GM19397 (cell line): ENCODE measurements at regions not wholly inside any gene's neighbourhood (a gene's known extent, or its start where the extent isn't known, plus 50 kb on each side); places are given as distances from the start of the nearest gene placed in this dataset.

Source experiments
- ATAC-seq: cut with Tn5 transposase; IDR thresholded peaks from one replicate; pipeline ENCODE4 v1.9.1; 2021; ENCODE audit warnings: mild to moderate bottlenecking, moderate library complexity; ENCODE audit not compliant: unreplicated experiment

GRCh38 chr4:159443975-159444374, 341.1 kb downstream of the RAPGEF2 start:
- no peak for ATAC-seq

DNA sequence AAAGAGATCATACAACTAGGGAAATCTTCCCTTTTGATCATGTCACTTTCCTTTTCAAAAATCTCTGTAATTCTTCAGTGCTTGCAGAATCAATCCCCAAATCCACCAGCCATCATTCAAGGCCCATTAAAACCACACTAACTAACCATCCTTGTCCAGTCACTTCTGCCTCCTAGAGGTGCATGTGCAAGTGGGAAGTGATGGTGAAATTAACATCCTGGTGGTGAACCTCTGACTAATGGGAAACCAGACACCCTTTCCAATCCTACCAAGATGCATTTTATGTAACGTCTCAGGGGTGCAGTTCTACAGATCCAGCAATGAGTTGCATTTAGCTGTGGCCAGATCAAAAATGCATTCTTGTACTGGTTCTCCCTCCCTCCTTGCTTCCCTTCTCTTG, 341.8 kb downstream of the RAPGEF2 start:
- ATAC-seq, result no peak

DNA sequence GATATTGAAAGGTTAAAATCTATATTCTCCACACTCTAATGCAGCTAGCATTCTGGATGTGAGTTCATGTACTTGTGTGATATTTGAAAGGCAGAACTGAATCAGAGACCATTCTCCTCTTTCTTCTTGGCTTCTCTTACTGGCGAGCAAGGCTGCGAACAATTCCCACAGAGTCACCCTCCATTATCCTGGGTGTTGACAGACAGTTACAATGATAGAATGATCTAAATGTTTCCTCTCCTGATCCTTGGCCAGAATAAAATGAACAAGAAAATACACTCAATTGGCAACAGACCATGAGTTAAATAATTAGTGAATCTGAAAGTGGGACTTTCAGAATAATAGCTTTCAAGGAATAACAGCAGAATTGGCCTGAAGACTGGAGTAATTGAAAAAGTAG, 342.8 kb downstream of the RAPGEF2 start:
- ATAC-seq, result no peak

- ATAC-seq, result peak; percentile 99
Observed at GRCh38 chr4:159446266-159446976, 343.5 kb downstream of the RAPGEF2 start.

DNA sequence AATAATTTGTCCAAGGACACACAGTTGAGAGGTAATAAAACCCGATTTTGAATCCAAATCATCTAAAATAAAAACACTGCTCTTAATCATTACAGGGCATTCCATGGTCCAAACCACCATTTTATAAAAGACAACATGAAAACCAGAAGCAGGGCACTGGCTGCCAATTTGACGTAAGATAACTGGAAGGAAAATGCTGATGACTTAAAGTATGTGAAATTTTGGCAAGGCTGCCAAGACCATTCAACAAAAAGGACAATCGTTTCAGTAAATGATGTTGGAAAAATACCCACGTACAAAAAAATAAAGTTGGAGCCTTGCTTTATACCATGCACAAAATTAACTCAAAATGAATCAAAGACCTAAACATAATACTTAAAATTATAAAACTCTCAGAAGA, 344.4 kb downstream of the RAPGEF2 start:
- no peak for ATAC-seq

DNA sequence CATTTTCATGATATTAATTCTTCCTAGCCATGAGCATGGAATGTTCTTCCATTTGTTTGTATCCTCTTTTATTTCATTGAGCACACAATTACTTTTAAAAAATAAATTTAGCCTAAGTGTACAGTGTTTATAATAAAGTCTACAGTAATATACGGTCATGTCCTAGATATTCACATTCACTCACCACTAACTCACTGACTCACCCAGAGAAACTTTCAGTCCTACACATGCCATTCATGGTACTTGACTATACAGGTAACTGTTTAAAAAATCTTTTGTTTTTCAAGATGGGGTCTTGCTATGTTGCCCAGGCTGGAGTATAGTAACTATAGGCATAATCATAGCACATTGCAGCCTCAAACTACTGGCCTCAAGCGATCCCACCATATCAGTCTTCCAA, 348.1 kb downstream of the RAPGEF2 start:
- ATAC-seq, result no peak

DNA sequence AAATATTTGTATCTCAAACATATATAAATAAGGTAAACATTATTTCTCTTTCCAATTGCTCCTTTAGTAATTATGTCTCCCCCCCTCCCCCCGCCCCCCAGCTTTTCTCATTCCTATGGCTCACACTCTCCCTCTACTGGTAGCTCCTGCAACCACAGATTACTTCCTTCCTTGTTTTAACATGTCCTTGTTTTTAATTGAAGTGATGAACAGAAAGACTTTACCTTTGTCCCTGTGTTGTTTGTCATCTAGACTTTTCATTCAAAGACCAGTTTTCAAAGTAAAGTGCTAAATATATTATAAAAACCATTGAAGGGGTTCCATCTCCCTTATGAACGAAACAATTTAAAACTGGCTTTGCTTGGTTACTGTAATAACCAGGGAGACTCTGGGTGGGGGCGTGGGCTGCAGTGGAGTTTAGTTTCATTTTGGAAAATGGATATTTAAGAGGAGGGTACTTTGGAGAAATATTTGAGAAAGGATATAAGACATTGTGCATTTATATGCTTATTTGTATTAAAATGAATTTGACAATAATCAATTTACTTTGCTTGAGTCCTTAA, 352.9 kb downstream of the RAPGEF2 start:
- no peak for ATAC-seq

GRCh38 chr4:159460371-159460770, 357.5 kb downstream of the RAPGEF2 start:
- ATAC-seq, result no peak

- no peak for ATAC-seq
Observed at GRCh38 chr4:159463235-159463634, 360.4 kb downstream of the RAPGEF2 start.

GRCh38 chr4:159464302-159464701, 361.4 kb downstream of the RAPGEF2 start:
- no peak for ATAC-seq

DNA sequence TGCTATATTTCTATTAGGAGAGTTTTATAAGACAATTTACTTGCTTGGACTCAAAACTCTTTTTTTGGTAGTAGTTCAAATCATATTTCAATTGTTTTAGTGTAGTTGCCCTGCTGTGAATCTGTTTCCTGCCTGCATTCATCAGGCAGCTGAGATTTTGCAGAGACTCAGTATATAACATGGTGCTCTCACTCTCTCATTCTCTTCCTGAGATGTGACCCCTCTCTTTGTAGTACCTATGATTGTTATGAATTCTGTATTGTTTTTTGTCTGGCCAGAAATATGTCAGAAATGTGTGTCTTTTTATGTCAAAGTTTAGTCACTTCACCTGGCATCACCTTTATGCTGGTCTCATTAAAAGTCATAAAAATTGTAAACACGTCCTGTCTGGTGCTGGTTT, 374.0 kb downstream of the RAPGEF2 start:
- ATAC-seq, result no peak

DNA sequence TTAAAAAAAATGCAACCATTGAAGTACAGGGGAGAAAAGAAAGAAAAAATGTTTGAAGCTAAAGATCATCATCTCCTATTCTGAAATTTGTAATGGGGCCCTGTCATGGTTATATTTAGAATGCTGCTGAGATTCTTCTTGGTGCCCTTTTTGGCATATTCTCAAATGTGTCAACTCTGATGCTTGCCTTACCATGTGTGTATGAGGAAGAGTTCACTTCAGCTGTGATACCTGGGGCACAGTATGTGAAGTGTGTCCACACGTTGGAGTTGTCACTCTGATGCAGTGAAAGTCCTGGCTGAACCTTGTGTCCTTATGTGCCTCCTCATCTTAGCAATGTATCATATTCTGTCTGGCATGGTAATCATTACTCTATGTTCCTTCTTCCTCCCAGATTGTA, 377.9 kb downstream of the RAPGEF2 start:
- ATAC-seq, result no peak

GRCh38 chr4:159481936-159482335, 379.1 kb downstream of the RAPGEF2 start:
- no peak for ATAC-seq

DNA sequence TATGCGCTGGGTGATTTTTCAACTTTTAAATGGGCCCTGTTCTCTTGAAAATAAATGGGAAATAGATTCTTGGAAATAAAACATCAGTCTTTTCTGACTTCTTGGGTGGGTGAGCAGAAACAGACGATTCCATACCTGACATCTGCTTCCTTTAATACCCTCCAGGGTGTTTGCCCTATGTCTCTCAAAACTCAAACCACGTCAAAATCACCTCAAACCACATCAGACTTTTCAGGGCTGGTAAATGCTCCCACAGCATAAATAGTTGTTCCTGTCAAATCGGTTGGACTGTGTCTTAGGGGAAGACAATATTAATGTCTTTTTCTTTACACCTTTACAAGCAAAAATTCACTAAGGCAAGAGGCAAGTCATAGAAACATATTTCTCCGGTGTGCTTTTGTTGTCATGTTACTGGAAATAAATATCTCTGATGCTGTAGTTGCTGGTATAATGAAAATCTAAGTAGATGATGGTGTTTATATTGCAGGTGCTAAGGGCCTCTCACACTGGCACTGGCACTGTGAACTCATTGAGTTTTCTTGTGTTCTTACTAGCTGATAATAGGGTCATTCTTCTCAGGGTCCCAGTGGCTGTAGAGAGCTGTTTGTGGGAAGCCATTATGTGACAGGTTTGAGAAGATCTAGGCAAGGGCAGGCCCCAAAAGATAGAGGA, 380.4 kb downstream of the RAPGEF2 start:
- ATAC-seq, result no peak

- ATAC-seq, result no peak
Observed at GRCh38 chr4:159483782-159484741, 381.2 kb downstream of the RAPGEF2 start.

GRCh38 chr4:159484864-159485263, 382.0 kb downstream of the RAPGEF2 start:
- ATAC-seq, result no peak

DNA sequence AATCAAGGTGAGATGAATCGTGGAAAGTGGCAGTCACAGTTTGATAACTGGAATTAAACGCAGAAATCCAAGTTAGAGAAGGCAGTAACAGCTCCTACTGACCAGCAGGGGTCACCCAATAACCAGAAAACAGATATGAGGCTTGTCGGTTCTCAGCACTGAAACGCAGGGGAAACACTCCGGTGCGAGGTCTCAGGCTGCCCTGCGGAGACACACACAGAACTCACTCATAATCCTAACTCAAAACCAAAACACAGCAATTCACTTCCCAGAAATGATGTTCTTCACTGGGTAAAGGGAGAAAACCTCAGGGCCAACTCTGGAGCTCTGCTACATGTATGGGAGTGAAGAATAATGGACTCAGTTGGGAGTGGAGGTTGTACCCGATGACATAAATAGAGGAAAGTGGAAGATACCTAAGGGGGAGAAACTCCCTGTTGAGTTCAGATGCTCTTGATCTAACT, 384.4 kb downstream of the RAPGEF2 start:
- ATAC-seq, result peak; percentile 90

- no peak for ATAC-seq
Observed at GRCh38 chr4:159489646-159490045, 386.8 kb downstream of the RAPGEF2 start.

DNA sequence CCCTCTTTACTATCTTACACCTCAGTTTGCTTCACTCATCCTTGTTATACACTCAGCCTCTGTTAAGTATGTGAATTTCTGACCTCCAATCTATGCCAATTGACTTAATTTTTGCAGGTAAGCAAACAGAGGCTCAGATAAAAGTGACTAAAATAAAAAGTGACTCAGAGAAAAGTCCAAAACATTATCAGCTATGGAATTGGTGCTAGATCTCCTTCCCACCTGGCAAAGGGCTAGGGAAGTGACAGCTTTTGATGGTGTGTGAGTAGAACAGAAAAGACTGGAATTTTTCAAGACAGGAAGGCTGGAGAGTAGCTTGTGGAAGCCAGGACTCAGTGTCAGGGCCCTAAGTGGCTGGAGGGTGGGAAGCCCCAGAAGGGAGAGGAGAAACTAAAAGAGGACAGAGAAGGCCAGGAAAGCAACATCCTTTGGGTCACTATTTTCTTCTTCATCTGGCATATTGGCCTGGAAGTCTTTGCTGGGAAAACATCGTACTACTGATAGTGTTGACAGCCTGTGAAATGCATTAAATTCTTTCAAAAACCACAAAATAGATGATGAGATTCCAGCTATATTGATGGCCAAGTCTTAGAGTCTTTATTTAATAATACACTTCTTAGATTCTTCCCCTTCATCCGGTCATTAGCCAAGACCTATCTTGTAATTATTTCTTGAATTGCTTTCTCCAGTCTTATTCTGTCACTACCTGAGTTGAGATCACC, 392.8 kb downstream of the RAPGEF2 start:
- no peak for ATAC-seq

- ATAC-seq, result no peak
Observed at GRCh38 chr4:159496248-159496647, 393.4 kb downstream of the RAPGEF2 start.
